Lower lobe of right lung (tissue), 2 donors: ENCODE measurements at regions not wholly inside any gene's neighbourhood (a gene's known extent, or its start where the extent isn't known, plus 50 kb on each side); places are given as distances from the start of the nearest gene placed in this dataset.

Experiments
- ATAC-seq, 2 donors: fragments of 200-7000 bp; cut with Tn5 transposase; one replicate each; pipeline ENCODE4 v1.9.1; 2020 to 2022; ENCODE audit warnings: mild to moderate bottlenecking in 2 of 2, moderate library complexity in 2 of 2
- DNase-seq: peaks from one replicate; pipeline ENCODE4 v3.0.0-alpha.2; 2020
- H3K27ac ChIP-seq: fragments of 200-600 bp; one replicate; pipeline ENCODE4 v1.8.0; 2022
- H3K27me3 ChIP-seq: fragments of 200-600 bp; one replicate; pipeline ENCODE4 v1.8.0; 2022; ENCODE audit warnings: low read depth
- H3K36me3 ChIP-seq: fragments of 200-600 bp; one replicate; pipeline ENCODE4 v1.8.0; 2022; ENCODE audit warnings: mild to moderate bottlenecking
- H3K4me1 ChIP-seq: fragments of 200-600 bp; one replicate; pipeline ENCODE4 v1.8.0; 2022
- H3K4me3 ChIP-seq: fragments of 200-600 bp; one replicate; pipeline ENCODE4 v1.8.0; 2022; ENCODE audit warnings: mild to moderate bottlenecking
- H3K9me3 ChIP-seq: fragments of 200-600 bp; one replicate; pipeline ENCODE4 v1.8.0; 2022
- CTCF ChIP-seq: fragments of 200-600 bp; IDR thresholded peaks from one replicate; pipeline ENCODE4 v1.8.0; 2022; ENCODE audit warnings: antibody characterized with exemption, mild to moderate bottlenecking
- intact Hi-C: fragments of 100-400 bp; cut with DNase I; formaldehyde crosslinking; loops from one replicate; pipeline ENCODE4 v1.11.0; 2022
- donor health status: DM: no; HTN: yes; CAD: no; lungs with severe emphysema.

GRCh38 chr5:7015586-7016256, 302.5 kb downstream of the TENT4A start:
- ATAC-seq, result no peak
- no peak overlapping the region for H3K4me3 ChIP-seq
- no peaks in the 10 kb centered on the region for H3K4me1 ChIP-seq
- no peaks in the 10 kb centered on the region for H3K36me3 ChIP-seq
- no peak overlapping the region for H3K27ac ChIP-seq
- H3K27me3 ChIP-seq, result no peaks in the 10 kb centered on the region
- intact Hi-C loops, result no loop called here
- H3K9me3 ChIP-seq, result peaks cover 8% of the 10 kb centered on the region
- no peak for TF ChIP-seq CTCF
- DNase-seq, result no peak

- Histone ChIP-seq H3K4me1 (no peaks in the 10 kb centered on the region), H3K27me3 (no peaks in the 10 kb centered on the region), H3K9me3 (peaks cover 19% of the 10 kb centered on the region), H3K4me3 (no peak overlapping the region), H3K36me3 (no peaks in the 10 kb centered on the region), H3K27ac (no peak overlapping the region)
- intact Hi-C loops, result no loop called here
- DNase-seq, result no peak
- ATAC-seq, result no peak
- no peak for TF ChIP-seq CTCF
Measured at GRCh38 chr5:7016999-7017747, 303.9 kb downstream of the TENT4A start.

DNA sequence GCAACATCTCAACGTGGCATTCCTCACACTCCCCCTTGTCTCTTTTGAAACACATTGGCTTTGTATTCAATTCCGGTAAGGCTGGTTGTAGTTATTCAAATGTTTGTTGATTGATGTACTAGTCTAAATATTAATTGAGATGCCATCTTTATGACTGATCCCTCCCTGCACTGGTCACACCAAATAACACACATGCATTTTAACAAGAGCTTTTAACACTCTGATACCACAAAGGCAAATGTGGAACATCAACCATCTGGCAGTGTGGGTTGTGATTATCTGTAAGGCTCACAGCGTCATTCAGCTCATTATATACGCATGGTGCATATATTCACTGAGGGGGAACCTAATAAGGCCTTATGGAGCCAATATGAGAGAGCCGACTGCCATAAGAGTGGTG, 305.0 kb downstream of the TENT4A start:
- ATAC-seq (no peak), DNase-seq (no peak)
- H3K36me3 ChIP-seq, result no peaks in the 10 kb centered on the region
- intact Hi-C loops, result no loop called here
- TF ChIP-seq CTCF, result no peak
- H3K27me3 ChIP-seq, result no peaks in the 10 kb centered on the region
- no peaks in the 10 kb centered on the region for H3K4me1 ChIP-seq
- no peak overlapping the region for H3K4me3 ChIP-seq
- H3K27ac ChIP-seq, result no peak overlapping the region
- peaks cover 30% of the 10 kb centered on the region for H3K9me3 ChIP-seq

DNA sequence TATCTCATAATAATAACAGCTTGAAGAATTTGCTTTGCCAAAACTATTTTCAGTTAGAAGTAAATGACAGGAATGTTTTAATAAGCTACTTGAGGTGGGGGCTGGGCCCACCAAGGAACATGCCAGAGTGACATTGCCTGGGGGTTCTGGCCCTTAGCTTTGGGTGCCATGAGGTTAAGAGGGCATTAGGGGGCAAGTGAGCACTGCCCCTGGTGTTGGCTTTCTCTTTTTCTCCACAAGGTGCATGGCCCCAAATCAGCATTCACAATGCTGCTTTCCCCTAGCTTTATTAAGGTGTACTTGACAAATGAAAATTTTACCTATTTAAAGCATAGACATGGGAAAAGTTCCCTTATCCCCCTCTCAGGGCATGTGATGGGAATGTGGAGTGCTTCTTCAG, 305.4 kb downstream of the TENT4A start:
- ATAC-seq, result no peak
- H3K9me3 ChIP-seq, result peaks cover 34% of the 10 kb centered on the region
- no peaks in the 10 kb centered on the region for H3K36me3 ChIP-seq
- intact Hi-C loops, result no loop called here
- no peaks in the 10 kb centered on the region for H3K27me3 ChIP-seq
- H3K4me3 ChIP-seq, result no peak overlapping the region
- no peak for DNase-seq
- TF ChIP-seq CTCF, result no peak
- no peaks in the 10 kb centered on the region for H3K4me1 ChIP-seq
- H3K27ac ChIP-seq, result no peak overlapping the region

- H3K4me1 ChIP-seq, result no peaks in the 10 kb centered on the region
- no peak overlapping the region for H3K27ac ChIP-seq
- H3K27me3 ChIP-seq, result no peaks in the 10 kb centered on the region
- H3K9me3 ChIP-seq, result no peaks in the 10 kb centered on the region
- H3K4me3 ChIP-seq, result no peak overlapping the region
- no peaks in the 10 kb centered on the region for H3K36me3 ChIP-seq
- intact Hi-C loops, result no loop called here
- TF ChIP-seq CTCF, result no peak
- DNase-seq (no peak), ATAC-seq (no peak)
Measured at GRCh38 chr5:7036192-7036835, 323.1 kb downstream of the TENT4A start.
